GM13976 (cell line): ENCODE measurements at regions not wholly inside any gene's neighbourhood (a gene's known extent, or its start where the extent isn't known, plus 50 kb on each side); places are given as distances from the start of the nearest gene placed in this dataset.

Experiments
- DNase-seq: peaks from one replicate; pipeline ENCODE4 v3.0.0; 2012; ENCODE audit warnings: low spot score
- in situ Hi-C: fragments of 300-500 bp; cut with MboI; formaldehyde crosslinking; loops from one replicate; pipeline ENCODE4 v1.12.0; 2022; ENCODE audit warnings: low sequenced_read_pairs, mixed read lengths, inconsistent platforms; ENCODE audit not compliant: unreplicated experiment
- TF ChIP-seq, protein P1 (sequence below): IDR thresholded peaks from 2 replicates; pipeline ENCODE4 v1.5.1; 2012; ENCODE audit warnings: borderline replicate concordance, mild to moderate bottlenecking; ENCODE audit not compliant: insufficient read depth; ENCODE audit errors: extremely low read depth, missing control alignments, control extremely low read depth

DNA sequence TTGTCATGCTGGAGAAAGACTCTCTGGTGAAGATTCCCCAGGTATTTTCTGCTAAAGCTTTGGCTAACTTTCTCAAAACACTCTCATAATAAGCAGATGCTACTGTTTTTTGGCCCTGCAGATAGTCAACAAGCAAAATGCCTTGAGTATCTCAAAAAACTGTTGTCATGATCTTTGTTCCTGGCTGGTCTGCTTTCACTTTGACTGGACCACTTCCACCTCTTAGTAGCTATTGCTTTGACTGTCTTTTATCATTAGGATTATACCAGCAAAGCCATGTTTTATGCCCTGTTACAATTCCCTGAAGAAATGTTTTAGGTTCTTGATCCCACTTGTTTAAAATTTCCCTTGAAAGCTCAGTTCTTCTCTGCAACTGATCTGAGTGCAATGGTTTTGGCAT, 231.5 kb downstream of the SLC7A11 start:
- TF ChIP-seq, protein P1, sequence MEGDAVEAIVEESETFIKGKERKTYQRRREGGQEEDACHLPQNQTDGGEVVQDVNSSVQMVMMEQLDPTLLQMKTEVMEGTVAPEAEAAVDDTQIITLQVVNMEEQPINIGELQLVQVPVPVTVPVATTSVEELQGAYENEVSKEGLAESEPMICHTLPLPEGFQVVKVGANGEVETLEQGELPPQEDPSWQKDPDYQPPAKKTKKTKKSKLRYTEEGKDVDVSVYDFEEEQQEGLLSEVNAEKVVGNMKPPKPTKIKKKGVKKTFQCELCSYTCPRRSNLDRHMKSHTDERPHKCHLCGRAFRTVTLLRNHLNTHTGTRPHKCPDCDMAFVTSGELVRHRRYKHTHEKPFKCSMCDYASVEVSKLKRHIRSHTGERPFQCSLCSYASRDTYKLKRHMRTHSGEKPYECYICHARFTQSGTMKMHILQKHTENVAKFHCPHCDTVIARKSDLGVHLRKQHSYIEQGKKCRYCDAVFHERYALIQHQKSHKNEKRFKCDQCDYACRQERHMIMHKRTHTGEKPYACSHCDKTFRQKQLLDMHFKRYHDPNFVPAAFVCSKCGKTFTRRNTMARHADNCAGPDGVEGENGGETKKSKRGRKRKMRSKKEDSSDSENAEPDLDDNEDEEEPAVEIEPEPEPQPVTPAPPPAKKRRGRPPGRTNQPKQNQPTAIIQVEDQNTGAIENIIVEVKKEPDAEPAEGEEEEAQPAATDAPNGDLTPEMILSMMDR, result no peak
- in situ Hi-C loops, result no loop called here
- no peak for DNase-seq

DNA sequence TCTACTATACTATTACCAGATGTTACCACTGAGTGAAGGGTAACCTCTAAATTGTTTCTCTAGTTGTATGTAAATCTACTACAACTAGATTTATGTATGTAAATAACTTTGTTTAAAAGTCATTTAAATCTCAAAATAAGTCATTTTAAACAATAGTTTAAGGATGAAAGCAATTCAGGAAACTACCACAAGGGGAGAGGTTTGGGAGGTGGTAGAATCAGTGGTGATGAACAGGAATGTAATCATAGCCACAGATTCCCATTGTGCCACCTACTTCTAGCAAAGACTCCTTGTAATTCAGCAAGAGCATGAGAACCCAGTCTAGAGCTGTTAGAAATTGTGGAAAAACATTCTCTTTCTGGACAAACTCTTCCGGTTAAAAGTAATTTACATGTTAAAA, 234.6 kb downstream of the SLC7A11 start:
- TF ChIP-seq, protein P1, result no peak
- in situ Hi-C loops, result no loop called here
- DNase-seq, result no peak

DNA sequence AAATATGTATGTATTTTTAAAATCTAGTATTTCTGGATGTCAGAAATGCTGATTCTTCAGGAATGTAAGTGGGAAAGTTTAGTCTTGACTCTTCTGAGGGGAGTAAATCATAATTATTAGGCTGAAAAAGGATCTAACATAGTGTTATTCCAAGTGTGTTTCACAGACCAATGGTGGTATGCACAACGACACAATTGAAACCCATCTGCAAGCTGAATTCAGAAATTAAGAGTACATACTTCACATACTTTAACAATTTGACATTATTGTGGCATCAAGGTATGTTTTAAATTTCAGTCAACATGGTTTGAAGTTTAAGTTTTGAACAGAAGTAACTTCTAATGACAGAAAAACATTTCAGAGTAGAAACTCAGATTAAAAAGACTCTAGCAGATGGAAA, 236.7 kb downstream of the SLC7A11 start:
- in situ Hi-C loops, result no loop called here
- no peak for DNase-seq
- TF ChIP-seq, protein P1, result no peak

DNA sequence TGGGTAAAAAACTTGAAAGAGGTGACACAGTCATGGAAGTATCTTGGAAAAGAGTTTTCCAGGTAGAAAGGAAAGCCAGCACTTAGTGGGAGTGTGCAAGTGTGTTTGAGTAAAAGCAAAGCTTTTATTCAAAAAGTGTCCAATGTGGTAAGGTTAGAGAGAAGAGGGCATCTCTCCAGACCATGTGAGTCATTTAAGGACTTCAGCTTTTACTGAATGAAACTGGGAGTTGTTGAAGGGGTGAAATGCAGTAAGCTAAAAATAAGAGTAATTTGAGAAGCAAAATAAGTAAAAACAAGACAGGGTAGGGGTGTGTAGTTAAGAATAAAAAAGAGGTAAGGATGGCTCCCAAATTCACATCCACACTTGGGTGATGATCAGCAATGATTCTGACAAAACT, 238.9 kb downstream of the SLC7A11 start:
- in situ Hi-C loops, result no loop called here
- TF ChIP-seq, protein P1, result no peak
- no peak for DNase-seq

DNA sequence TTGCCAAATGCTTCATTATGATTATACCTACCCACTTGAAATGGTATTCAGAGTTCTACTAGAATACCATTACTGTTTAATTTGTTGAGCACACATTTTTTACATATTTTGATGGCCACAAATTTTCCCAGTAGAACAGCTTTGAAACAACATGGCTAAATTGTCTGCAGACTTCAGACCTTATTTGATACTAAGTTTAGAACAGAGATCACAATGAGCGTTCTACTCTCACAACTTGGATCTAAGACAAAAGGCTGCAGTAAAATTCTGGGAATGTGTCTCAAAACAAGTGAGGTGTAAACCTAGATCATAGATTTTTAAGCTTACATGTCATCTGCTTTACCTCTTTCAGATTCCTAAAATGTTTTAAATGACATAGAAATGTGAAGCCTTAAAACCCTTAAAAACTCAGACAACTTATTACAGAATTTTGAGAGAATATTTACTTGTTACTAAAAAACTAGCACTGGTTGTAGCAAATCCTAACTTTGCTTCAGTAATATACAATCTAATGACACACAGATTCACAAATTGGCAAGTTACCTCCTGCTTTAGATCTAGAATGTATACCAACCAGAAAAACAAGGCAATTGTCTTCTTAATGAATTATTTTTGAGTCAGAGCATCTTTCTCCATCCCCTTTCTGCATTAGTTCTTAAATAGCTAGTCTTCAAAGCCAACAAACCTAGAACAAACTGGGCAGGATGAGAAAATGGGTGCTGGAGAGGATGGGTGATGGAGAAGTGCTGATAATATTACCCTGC, 243.3 kb downstream of the SLC7A11 start:
- in situ Hi-C loops, result no loop called here
- TF ChIP-seq, protein P1, result no peak
- DNase-seq, result no peak

DNA sequence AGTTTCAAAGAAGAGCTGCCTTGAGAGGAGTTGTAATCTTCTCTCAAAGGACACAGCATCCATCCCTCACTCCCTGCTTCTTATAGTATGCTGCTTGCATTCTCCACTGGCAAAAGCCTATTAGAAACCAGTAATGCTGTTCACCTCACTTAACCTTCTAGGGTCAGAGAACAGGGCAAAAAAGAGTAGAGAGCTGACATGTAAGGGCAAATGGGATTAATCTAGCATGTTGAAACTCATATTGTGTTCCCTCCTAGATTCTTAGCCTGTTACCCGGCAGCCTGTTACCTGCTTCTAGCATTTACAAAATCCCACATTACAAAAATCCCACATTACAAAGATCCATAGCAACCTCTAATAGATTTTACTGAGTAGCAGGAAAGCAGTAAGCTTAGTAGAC, 244.7 kb downstream of the SLC7A11 start:
- TF ChIP-seq, protein P1, result no peak
- in situ Hi-C loops, result no loop called here
- DNase-seq, result no peak
